ENCODE measurements at regions not wholly inside any gene's neighbourhood (a gene's known extent, or its start where the extent isn't known, plus 50 kb on each side); places are given as distances from the start of the nearest gene placed in this dataset.
"Not testable (repeated sequence)": the region's sequence is repeated elsewhere in the genome, so short reads cannot be mapped to it uniquely, and the experiment has no call there.

GRCh38 chr2:111665011-111665410 is 219.0 kb downstream of the ANAPC1 start:
- no peaks in the 10 kb centered on the region for H3K27me3 Mint-ChIP-seq (ENCODE audit: low read depth)
- no peak for DNase-seq
- peaks cover 6% of the 10 kb centered on the region for H3K4me1 Mint-ChIP-seq (ENCODE audit: low read depth)
- H3K36me3 Mint-ChIP-seq (ENCODE audit: low read depth), result no peaks in the 10 kb centered on the region
- H3K27ac Mint-ChIP-seq, result no peak overlapping the region
- intact Hi-C loops (cut with micrococcal nuclease), result no loop called here
- CTCF ChIA-PET, result no interaction called here
- no peak overlapping the region for H3K4me3 Mint-ChIP-seq
- H3K9me3 Mint-ChIP-seq, result no peaks in the 10 kb centered on the region

GRCh38 chr2:111665551-111666116 is 218.4 kb downstream of the ANAPC1 start:
- no peak overlapping the region for H3K27ac Mint-ChIP-seq
- intact Hi-C loops (cut with micrococcal nuclease), result no loop called here
- H3K36me3 Mint-ChIP-seq (ENCODE audit: low read depth), result no peaks in the 10 kb centered on the region
- no peak for DNase-seq
- peaks cover 6% of the 10 kb centered on the region for H3K4me1 Mint-ChIP-seq (ENCODE audit: low read depth)
- CTCF ChIA-PET, result no interaction called here
- H3K9me3 Mint-ChIP-seq, result no peaks in the 10 kb centered on the region
- H3K4me3 Mint-ChIP-seq, result no peak overlapping the region
- H3K27me3 Mint-ChIP-seq (ENCODE audit: low read depth), result no peaks in the 10 kb centered on the region

- peaks cover 2% of the 10 kb centered on the region for H3K27me3 Mint-ChIP-seq (ENCODE audit: low read depth)
- no peaks in the 10 kb centered on the region for H3K9me3 Mint-ChIP-seq
- H3K36me3 Mint-ChIP-seq (ENCODE audit: low read depth), result no peaks in the 10 kb centered on the region
- CTCF ChIA-PET, result no interaction called here
- H3K4me3 Mint-ChIP-seq, result no peak overlapping the region
- no peak for DNase-seq
- H3K4me1 Mint-ChIP-seq (ENCODE audit: low read depth), result peaks cover 6% of the 10 kb centered on the region
- intact Hi-C loops (cut with micrococcal nuclease), result no loop called here
- H3K27ac Mint-ChIP-seq, result no peak overlapping the region
Measured at GRCh38 chr2:111666160-111666559, 217.8 kb downstream of the ANAPC1 start.

GRCh38 chr2:111667001-111667400 is 217.0 kb downstream of the ANAPC1 start:
- no peaks in the 10 kb centered on the region for H3K9me3 Mint-ChIP-seq
- no peak overlapping the region for H3K4me3 Mint-ChIP-seq
- CTCF ChIA-PET, result no interaction called here

GRCh38 chr2:111667542-111668273 is 216.3 kb downstream of the ANAPC1 start:
- peaks cover 6% of the 10 kb centered on the region for H3K4me1 Mint-ChIP-seq (ENCODE audit: low read depth)
- H3K4me3 Mint-ChIP-seq, result no peak overlapping the region
- peaks cover 2% of the 10 kb centered on the region for H3K27me3 Mint-ChIP-seq (ENCODE audit: low read depth)
- CTCF ChIA-PET, result no interaction called here
- DNase-seq, result peak; percentile 15
- intact Hi-C loops (cut with micrococcal nuclease), result no loop called here
- no peaks in the 10 kb centered on the region for H3K9me3 Mint-ChIP-seq
- H3K36me3 Mint-ChIP-seq (ENCODE audit: low read depth), result no peaks in the 10 kb centered on the region
- no peak overlapping the region for H3K27ac Mint-ChIP-seq

More at GRCh38 chr2:111667001-111667400, 217.0 kb downstream of the ANAPC1 start:
- Mint-ChIP-seq H3K27me3 (ENCODE audit: low read depth) (peaks cover 2% of the 10 kb centered on the region), H3K27ac (no peak overlapping the region), H3K36me3 (ENCODE audit: low read depth) (no peaks in the 10 kb centered on the region), H3K4me1 (ENCODE audit: low read depth) (peaks cover 6% of the 10 kb centered on the region)
- intact Hi-C loops (cut with micrococcal nuclease), result no loop called here
- no peak for DNase-seq

GRCh38 chr2:111668274-111668616 is 215.7 kb downstream of the ANAPC1 start:
- Mint-ChIP-seq H3K27me3 (ENCODE audit: low read depth) (peaks cover 2% of the 10 kb centered on the region), H3K4me3 (no peak overlapping the region), H3K36me3 (ENCODE audit: low read depth) (no peaks in the 10 kb centered on the region), H3K4me1 (ENCODE audit: low read depth) (peaks cover under 1% of the 10 kb centered on the region), H3K9me3 (no peaks in the 10 kb centered on the region), H3K27ac (no peak overlapping the region)
- intact Hi-C loops (cut with micrococcal nuclease), result no loop called here
- DNase-seq, result no peak
- CTCF ChIA-PET, result no interaction called here

GRCh38 chr2:111668741-111669140 is 215.3 kb downstream of the ANAPC1 start:
- DNase-seq, result no peak
- Mint-ChIP-seq H3K27me3 (ENCODE audit: low read depth) (peaks cover 2% of the 10 kb centered on the region), H3K4me3 (no peak overlapping the region), H3K27ac (no peak overlapping the region), H3K36me3 (ENCODE audit: low read depth) (no peaks in the 10 kb centered on the region), H3K4me1 (ENCODE audit: low read depth) (no peaks in the 10 kb centered on the region), H3K9me3 (no peaks in the 10 kb centered on the region)
- CTCF ChIA-PET, result interaction anchor here (0.6 kb wide), 1 partner anchor 49 kb away, joined by 3 read pairs; no protein-coding TSS in a partner anchor
- intact Hi-C loops (cut with micrococcal nuclease), result no loop called here

GRCh38 chr2:111669928-111670695 is 213.9 kb downstream of the ANAPC1 start:
- intact Hi-C loops (cut with micrococcal nuclease), result no loop called here
- no peaks in the 10 kb centered on the region for H3K36me3 Mint-ChIP-seq (ENCODE audit: low read depth)

GRCh38 chr2:111670776-111671175 is 213.2 kb downstream of the ANAPC1 start:
- Mint-ChIP-seq H3K27me3 (ENCODE audit: low read depth) (peaks cover 4% of the 10 kb centered on the region), H3K4me3 (no peak overlapping the region), H3K4me1 (ENCODE audit: low read depth) (peaks cover 2% of the 10 kb centered on the region), H3K36me3 (ENCODE audit: low read depth) (no peaks in the 10 kb centered on the region), H3K9me3 (no peaks in the 10 kb centered on the region), H3K27ac (no peak overlapping the region)
- intact Hi-C loops (cut with micrococcal nuclease), result no loop called here
- CTCF ChIA-PET, result no interaction called here
- no peak for DNase-seq

More at GRCh38 chr2:111669928-111670695, 213.9 kb downstream of the ANAPC1 start:
- Mint-ChIP-seq H3K27ac (no peak overlapping the region), H3K4me1 (ENCODE audit: low read depth) (no peaks in the 10 kb centered on the region), H3K27me3 (ENCODE audit: low read depth) (peaks cover 2% of the 10 kb centered on the region), H3K4me3 (no peak overlapping the region), H3K9me3 (no peaks in the 10 kb centered on the region)
- CTCF ChIA-PET, result no interaction called here
- DNase-seq, result no peak

- H3K27ac Mint-ChIP-seq, result no peak overlapping the region
- H3K4me1 Mint-ChIP-seq (ENCODE audit: low read depth), result peaks cover 2% of the 10 kb centered on the region
- no peak overlapping the region for H3K4me3 Mint-ChIP-seq
- no peak for DNase-seq
- CTCF ChIA-PET, result no interaction called here
- no peaks in the 10 kb centered on the region for H3K9me3 Mint-ChIP-seq
- peaks cover 7% of the 10 kb centered on the region for H3K27me3 Mint-ChIP-seq (ENCODE audit: low read depth)
- H3K36me3 Mint-ChIP-seq (ENCODE audit: low read depth), result no peaks in the 10 kb centered on the region
- intact Hi-C loops (cut with micrococcal nuclease), result no loop called here
Measured at GRCh38 chr2:111671426-111672150, 212.4 kb downstream of the ANAPC1 start.

- H3K36me3 Mint-ChIP-seq (ENCODE audit: low read depth); H3K4me3 Mint-ChIP-seq; H3K27me3 Mint-ChIP-seq (ENCODE audit: low read depth); DNase-seq; CTCF ChIA-PET; H3K27ac Mint-ChIP-seq; H3K4me1 Mint-ChIP-seq (ENCODE audit: low read depth); H3K9me3 Mint-ChIP-seq; intact Hi-C loops (cut with micrococcal nuclease): not testable (repeated sequence)
Measured at GRCh38 chr2:111672641-111673040, 211.4 kb downstream of the ANAPC1 start.

GRCh38 chr2:111673526-111673925 is 210.5 kb downstream of the ANAPC1 start:
- peaks cover 3% of the 10 kb centered on the region for H3K4me1 Mint-ChIP-seq (ENCODE audit: low read depth)
- H3K9me3 Mint-ChIP-seq, result no peaks in the 10 kb centered on the region
- peaks cover 10% of the 10 kb centered on the region for H3K27me3 Mint-ChIP-seq (ENCODE audit: low read depth)
- DNase-seq, result no peak
- CTCF ChIA-PET, result no interaction called here
- no peak overlapping the region for H3K27ac Mint-ChIP-seq
- H3K4me3 Mint-ChIP-seq, result no peak overlapping the region
- intact Hi-C loops (cut with micrococcal nuclease), result no loop called here
- no peaks in the 10 kb centered on the region for H3K36me3 Mint-ChIP-seq (ENCODE audit: low read depth)
